ENCODE measurements at regions not wholly inside any gene's neighbourhood (a gene's known extent, or its start where the extent isn't known, plus 50 kb on each side); places are given as distances from the start of the nearest gene placed in this dataset.
A peak's percentile ranks its signal among the peaks of the same experiment; 100 is the strongest.

DNA sequence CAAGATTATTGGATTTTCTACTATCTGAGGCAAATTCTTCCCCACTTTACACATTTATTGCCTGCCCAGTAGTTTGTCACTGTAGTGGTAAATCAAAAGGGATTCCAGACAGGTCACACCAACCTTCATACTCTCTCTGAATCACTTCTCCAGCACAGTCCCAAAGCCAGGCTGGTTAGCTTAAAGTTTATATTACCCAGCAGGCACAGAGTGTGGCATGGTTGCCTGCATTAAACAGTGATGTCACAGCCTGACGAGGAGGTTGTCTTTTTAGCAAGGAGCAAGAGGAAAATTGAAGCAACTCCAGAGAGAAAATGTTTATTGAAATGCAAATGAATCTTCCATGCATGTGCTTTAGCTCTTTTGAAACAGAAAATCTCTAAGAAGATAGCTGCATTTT, 375.5 kb upstream of the CELF2 start:
- H3K4me3 ChIP-seq (ENCODE audit: control insufficient read depth, low read depth, low read length): no peak overlapping the region
- DNase-seq (ENCODE audit: low read depth): no peak
- TF ChIP-seq, protein P1, sequence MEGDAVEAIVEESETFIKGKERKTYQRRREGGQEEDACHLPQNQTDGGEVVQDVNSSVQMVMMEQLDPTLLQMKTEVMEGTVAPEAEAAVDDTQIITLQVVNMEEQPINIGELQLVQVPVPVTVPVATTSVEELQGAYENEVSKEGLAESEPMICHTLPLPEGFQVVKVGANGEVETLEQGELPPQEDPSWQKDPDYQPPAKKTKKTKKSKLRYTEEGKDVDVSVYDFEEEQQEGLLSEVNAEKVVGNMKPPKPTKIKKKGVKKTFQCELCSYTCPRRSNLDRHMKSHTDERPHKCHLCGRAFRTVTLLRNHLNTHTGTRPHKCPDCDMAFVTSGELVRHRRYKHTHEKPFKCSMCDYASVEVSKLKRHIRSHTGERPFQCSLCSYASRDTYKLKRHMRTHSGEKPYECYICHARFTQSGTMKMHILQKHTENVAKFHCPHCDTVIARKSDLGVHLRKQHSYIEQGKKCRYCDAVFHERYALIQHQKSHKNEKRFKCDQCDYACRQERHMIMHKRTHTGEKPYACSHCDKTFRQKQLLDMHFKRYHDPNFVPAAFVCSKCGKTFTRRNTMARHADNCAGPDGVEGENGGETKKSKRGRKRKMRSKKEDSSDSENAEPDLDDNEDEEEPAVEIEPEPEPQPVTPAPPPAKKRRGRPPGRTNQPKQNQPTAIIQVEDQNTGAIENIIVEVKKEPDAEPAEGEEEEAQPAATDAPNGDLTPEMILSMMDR (conservative IDR thresholded peaks at IDR 0.05; ENCODE audit: control insufficient read depth, insufficient read depth, low read depth, low read length): no peak

DNA sequence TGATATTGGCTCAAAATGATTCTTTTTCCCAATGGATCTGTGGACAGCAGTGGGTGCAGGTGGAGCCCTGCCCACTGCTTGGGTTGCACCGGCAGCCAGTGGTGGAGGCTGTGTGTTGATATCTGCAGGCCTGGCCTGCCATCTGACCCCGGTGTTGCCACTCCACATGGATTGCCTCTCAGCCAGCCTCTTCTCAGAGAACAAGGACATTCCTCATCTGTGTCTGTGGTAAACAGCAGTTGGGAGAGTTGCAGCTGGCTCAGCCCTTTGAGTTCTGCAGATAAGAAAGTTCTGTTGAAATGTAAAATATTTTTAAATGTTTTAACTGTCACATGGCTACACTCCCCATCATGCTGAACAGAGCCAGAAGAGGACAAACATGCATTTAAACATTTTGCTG, 374.9 kb upstream of the CELF2 start:
- no peak overlapping the region for H3K4me3 ChIP-seq (ENCODE audit: control insufficient read depth, low read depth, low read length)
- DNase-seq (ENCODE audit: low read depth): peak; percentile 23
- TF ChIP-seq, protein P1 (conservative IDR thresholded peaks at IDR 0.05; ENCODE audit: control insufficient read depth, insufficient read depth, low read depth, low read length): no peak

DNA sequence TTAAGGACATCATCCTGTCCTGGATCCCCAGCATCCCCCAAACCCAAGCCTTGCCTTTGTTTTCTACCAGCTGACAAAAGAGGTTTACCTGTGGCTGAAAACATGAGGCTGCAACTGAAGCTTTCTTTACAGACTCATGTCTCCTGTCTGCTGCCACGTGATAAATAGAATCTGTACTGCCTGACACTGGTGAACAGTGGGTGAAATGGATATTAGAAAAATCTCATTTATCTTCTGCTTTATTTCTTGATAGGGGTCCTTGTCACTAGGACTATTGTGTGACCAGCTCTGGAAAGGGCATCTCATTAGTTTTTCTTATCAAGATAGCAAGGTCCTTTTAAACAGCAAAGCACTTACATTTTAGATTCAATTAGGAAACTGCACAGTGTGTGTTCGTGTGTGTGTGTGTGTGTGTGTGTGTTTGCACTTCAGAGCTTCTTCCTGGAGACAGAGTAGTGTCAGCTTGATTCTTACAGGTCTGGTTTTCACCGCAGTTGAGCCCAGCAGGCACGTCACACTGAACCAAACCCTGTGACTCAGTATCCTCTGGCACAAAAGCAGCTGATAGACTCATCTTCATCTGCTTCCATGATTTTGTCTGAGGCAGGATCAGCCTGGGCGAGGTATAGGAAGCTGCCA, 373.5 kb upstream of the CELF2 start:
- peak; percentile 96 for DNase-seq (ENCODE audit: low read depth)
- no peak overlapping the region for H3K4me3 ChIP-seq (ENCODE audit: control insufficient read depth, low read depth, low read length)
- TF ChIP-seq, protein P1 (conservative IDR thresholded peaks at IDR 0.05; ENCODE audit: control insufficient read depth, insufficient read depth, low read depth, low read length): no peak

DNA sequence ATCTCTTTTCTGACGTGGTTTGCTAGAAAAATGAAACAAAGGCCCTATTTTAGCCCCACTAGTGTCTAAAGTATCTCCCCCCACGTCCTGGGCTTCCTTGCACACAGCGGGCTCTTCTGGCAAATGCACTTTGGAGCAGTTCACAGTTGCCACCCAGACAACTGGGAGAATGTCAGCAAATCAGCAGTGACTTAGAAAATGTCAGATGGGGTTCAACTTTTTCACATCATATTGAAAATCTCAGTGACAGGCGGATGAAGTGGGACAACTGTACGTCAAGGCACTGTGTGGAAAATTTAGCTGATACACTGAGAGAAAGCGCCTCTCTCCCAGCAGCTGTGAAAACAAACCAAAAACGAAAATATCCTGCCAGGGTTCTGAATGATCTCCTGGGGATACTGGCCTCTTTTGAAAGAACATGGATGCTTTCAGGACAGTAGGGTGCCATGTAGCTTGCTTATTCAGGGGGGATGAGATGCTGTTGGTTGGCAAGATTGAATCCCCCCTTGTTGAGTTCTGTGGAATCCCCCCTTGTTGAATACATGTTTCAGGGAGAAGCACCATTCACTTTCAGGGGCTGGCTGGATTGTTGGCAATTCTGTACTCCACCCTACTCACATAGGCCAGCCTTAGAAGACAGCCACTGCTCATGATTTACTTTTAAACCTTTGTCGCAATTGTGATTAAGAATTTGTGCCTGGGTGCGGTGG, 372.8 kb upstream of the CELF2 start:
- DNase-seq (ENCODE audit: low read depth): peak; percentile 38
- H3K4me3 ChIP-seq (ENCODE audit: control insufficient read depth, low read depth, low read length): no peak overlapping the region
- TF ChIP-seq, protein P1 (conservative IDR thresholded peaks at IDR 0.05; ENCODE audit: control insufficient read depth, insufficient read depth, low read depth, low read length): no peak

DNA sequence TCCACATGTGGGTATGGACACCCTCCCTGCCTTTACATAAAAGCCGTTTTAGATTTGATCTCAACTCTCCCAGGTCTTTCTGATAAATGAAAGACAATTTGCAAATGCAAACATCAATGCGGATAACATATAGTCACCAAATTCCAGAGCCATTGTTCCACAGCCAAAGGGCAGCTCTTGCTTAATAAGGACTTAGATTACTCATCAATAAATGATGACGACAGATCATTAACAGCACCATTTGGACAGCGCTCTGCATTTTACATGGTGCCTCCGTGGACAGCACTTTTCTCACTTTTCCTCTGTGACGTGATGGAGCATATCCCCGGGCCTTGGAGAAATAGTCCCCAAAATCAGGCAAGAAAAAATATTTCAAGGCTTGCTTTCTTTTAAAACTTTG, 370.3 kb upstream of the CELF2 start:
- H3K4me3 ChIP-seq (ENCODE audit: control insufficient read depth, low read depth, low read length): no peak overlapping the region
- TF ChIP-seq, protein P1 (conservative IDR thresholded peaks at IDR 0.05; ENCODE audit: control insufficient read depth, insufficient read depth, low read depth, low read length): no peak
- peak; percentile 55 for DNase-seq (ENCODE audit: low read depth)

DNA sequence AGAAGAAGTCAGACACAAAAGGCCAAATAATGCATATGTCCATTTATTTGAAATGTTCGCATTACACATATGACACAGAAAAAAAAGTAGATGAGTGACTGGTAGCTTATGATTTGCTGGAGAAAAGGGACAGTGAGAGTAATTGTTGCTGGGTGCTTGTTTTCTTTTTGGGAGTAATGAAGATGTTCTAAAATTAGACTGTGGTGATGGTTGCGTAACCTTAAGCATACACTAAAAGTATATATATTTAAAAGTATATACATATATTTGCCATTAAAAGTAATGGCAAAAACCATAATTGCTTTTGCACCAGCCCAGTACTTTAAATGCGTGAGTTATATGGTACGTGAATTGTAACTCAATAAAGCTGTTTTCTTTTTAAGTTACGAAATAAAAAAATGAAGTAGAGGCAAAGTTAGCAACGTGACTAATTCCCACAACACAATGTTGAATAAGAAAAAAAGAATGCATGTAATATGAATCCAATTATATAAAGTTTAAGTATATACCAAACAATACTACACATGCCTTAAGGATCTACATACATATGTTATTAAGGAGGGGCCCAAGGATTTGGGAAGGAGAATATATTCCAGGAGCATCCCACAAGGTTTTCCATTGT, 360.4 kb upstream of the CELF2 start:
- no peak overlapping the region for H3K4me3 ChIP-seq (ENCODE audit: control insufficient read depth, low read depth, low read length)
- TF ChIP-seq, protein P1 (conservative IDR thresholded peaks at IDR 0.05; ENCODE audit: control insufficient read depth, insufficient read depth, low read depth, low read length): no peak
- DNase-seq (ENCODE audit: low read depth): peak; percentile 58
